RPMI7951 (cell line): ENCODE measurements at regions not wholly inside any gene's neighbourhood (a gene's known extent, or its start where the extent isn't known, plus 50 kb on each side); places are given as distances from the start of the nearest gene placed in this dataset.
"Not testable (repeated sequence)": the region's sequence is repeated elsewhere in the genome, so short reads cannot be mapped to it uniquely, and the experiment has no call there.

Experiments used
- DNase-seq: peaks from one replicate; pipeline ENCODE4 v3.0.0-alpha.2; 2012; ENCODE audit warnings: low read depth

DNA sequence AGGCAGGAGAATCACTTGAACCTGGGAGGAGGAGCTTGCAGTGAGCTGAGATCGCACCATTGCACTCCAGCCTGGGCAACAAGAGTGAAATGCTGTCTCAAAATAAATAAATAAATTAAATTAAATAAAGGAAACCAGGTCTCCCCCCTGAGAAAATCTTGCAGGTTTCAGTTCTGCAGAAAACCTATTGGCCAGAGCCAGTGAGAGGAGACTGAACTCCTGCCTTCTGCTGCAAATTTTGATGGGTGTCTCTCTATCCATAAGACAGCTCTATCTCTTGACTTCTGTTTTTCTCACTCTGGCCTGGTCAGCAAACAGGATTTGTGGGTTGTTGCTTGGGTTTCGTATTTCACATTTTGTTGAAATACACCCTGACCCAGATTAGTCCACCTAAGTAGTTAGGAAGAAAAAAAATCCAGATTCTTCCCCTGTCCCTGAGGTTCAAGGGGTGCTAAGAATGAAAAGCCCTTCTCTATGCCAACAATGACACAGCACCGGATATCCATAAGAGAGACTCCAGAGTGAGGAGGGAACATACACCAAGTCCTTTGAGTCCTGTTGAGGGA lies 86.7 kb upstream of the MAP4K4 start:
- DNase-seq, result no peak

DNA sequence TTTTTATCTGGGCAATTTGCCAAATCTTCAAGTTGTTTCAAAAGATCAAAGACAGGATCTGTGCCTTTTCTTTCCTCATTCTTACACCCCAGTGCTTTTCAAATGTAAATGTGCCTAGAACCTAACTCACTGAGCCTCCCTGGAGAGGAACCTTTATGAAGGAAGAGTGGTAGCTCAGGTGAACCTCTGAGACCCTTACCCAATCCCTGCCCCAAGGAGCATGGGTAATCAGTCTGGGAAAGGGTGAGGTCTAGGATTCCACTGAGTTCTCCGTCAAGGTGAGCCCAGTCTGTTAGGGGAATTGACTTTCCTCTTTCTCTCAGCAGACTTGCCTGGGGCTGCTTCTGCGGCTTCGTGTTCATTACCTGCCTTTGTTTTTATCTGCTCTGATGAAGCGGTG lies 88.1 kb upstream of the MAP4K4 start:
- DNase-seq, result no peak

DNA sequence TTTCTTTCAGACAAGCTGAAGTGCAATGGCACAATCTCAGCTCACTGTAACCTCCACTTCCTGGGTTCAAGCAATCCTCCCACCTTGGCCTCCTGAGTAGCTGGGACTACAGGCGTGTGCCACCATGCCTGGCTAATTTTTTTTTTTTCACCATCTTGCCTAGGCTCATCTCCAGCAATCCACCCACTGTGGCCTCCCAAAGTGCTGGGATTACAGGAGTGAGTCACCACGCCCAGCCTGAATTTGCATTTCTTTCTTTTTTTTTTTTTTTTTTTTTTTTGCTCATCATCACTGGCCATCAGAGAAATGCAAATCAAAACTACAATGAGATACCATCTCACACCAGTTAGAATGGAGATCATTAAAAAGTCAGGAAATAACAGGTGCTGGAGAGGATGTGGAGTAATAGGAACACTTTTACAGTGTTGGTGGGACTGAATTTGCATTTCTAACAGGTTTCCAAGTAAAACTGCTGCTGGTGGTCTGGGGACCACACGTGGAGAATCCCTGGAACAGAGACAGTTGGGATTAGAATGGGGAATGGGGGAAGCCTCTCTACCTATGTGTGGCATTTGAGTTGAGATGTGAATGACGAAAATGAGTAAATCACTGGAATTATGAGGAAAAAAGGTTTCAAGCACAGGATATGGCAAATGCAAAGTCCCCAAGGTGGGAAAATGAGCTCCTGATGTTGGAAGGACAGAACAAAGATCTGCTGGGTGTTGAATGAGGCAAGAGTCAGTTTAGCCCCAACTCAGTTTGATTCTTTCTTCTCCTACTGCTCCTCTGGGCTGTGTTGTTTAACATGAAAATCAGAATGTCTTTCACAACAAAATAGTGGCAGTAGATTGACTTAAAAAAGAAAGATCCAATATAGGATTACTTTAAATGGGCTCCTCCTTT lies 88.8 kb upstream of the MAP4K4 start:
- DNase-seq, result peak; percentile 55

DNA sequence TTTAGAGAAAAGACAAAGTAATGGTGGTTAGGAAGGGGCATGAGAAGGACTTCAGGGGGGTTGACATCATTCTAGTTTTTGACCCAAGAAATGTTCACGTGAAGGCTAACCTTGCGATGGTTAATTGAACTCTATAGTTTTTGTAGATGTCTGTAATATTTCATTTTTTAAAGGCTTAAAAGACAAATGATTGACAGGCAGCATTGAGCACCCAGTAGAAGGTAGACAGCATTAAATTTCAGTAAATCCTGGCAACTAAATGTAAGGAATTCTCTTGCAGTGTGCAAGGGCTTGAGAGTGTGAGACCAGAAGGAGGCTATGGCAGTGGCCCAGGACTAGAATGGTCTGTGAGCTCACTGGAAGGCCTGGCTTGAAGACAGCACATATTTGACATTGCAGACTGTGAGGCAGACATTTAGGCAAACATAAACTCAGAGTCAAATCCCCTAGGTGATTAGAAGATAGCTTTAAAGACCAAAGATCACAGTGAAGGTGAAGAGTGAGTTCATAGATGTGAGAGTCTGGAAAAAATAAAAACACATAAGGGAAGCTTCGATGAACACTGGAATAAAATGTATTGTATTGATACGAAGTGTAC lies 100.1 kb upstream of the MAP4K4 start:
- DNase-seq, result no peak

DNA sequence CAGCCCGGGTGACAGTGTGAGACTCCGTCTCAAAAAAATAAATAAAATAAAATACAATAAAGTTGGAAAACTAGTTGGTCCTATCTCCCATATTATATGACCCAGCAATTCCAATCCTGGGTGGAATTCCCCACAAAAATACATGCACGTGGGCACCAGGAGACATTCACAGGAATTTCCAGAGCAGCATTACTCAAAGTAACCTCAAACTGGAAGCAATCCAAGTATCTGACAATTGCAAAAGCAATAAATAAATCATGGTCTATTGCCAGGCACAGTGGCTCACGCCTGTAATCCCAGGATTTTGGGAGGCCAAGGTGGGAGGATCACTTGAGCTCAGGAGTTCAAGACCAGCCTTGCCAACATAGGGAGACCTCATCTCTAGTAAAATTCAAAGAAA lies 101.2 kb upstream of the MAP4K4 start:
- DNase-seq, result peak; percentile 61

DNA sequence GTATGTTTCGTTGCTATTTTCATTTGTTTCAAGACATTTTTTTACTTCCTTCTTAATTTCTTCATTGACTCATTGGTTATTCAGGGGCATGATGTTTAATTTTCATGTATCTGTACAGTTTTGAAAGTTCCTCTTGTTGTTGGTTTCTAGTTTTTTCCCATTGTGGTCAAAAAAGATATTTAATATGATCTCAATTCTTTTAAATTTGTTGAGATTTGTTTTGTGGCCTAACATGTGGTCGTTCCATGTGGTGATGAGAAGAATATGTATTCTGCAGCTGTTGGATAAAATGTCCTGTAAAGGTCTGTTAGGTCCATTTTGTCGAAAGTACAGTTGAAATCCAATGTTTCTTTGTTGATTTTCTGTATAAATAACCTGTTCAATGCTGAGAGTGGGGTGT lies 110.3 kb upstream of the MAP4K4 start:
- DNase-seq, result no peak

DNA sequence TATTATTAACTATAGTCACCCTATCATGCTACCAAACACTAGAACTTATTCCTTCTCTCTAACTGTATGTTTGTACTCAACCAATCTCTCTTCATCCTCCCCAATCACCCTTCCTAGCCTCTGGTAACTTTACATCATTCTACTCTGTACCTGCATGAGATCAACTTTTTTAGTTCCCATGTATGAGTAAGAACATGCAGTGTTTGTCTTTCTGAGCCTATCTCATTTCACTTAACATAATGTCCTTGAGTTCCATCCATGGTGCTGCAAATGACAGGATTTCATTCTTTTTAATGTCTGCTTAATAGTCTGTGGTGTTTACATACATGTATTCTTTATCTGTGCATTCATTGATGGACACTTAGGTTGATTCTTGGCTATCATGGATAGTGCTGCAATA lies 108.9 kb upstream of the RFX8 start:
- DNase-seq, result no peak

DNA sequence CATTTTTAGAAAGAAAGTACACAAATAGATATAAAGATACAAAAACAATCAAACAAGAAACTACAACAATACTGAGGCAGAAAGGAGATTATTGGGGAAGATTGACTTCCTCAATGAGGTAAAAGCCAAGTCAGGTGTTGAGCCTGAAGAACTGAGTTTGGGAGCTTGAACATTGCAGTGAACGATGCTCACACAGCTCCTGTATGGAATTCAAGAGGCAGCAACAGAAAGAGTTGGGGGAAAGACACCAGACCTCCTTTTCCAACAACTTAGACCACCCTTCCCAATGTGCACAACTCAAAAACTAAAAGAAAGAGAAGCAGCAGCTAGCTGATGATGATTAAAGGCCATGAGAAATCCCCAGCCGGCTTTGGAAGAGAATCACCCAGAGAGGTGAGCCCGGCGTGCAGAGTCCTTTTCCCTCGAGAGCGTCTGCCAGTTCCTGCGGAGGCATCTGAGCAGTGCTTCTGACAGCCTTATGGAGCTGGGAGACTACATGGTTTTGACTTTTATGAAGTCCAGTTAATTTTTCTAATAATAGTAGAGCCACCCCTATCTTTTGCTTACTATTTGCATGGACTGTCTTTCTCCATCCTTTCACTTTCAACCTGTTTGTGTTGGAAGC lies 106.9 kb upstream of the RFX8 start:
- DNase-seq, result no peak

DNA sequence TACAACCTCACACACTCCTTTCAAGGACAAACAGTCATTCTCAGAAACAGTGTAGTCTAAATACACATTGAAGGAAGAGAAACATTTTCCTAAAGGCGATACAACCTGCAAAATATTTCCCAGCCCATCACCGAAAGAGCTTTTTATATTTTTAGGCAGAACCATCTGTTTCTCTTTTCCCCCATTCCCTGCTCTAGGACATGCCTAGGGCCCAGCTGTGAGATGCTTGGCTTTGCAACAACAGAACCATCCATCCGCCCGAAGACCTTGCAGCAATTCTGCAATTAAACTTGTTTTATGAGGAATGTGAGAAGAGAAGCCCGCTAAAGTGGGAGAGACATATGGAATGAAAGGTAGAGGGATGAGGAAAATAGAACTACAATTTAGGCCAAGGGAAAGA lies 105.6 kb upstream of the RFX8 start:
- no peak for DNase-seq

DNA sequence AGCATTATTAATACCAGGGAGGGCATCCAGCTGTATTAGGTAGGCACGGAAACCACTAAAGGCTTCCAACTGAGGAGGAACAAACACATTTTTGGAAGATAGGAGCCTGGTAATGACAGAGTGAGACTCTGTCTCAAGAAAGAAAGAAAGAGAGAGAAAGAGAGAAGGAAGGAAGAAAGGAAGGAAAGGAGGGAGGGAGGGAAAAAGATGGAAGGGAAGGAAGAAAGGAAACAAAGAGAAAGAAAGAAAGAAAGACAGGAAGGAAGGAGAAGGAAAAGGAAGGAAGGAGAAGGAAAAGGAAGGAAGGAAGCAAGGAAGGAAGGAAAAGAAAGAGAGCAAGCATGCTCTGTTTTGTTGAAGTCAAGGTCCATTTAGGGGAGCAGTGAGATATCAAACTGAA lies 103.8 kb upstream of the RFX8 start:
- DNase-seq, result no peak

DNA sequence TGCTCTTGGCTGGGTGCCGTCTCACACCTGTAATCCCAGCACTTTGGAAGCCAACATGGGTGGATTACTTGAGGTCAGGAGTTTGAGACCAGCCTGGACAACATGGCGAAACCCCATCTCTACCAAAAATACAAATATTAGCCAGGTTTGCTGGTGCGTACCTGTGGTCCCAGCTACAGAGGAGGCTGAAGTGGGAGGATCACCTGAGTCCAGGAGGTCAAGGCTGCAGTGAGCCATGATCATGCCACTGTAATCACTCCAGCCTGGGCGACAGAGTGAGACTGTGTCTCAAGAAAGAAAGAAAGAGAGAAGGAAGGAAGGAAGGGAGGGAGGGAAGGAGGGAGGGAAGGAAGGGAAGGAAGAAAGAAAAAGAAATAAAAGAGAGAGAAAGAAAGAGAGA lies 103.2 kb upstream of the RFX8 start:
- DNase-seq, result not testable (repeated sequence)

DNA sequence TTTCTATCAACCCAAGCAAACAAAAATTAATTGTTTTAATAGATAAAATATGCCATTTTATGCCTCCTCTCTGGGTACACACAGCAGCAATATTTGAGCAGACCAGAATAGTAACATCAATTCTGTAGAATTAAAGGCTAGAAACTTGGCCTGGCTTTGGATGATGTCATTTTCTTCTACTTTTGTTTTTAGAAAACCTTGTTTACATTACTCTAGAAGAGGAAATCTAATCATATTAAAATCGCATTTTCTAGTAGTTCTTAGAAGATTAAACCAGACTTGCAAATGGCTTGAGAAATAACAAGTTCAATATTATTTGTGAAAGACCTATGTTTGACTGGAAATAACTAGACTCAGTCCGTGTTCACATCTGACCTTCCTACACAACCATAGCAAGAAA lies 102.3 kb upstream of the RFX8 start:
- no peak for DNase-seq

DNA sequence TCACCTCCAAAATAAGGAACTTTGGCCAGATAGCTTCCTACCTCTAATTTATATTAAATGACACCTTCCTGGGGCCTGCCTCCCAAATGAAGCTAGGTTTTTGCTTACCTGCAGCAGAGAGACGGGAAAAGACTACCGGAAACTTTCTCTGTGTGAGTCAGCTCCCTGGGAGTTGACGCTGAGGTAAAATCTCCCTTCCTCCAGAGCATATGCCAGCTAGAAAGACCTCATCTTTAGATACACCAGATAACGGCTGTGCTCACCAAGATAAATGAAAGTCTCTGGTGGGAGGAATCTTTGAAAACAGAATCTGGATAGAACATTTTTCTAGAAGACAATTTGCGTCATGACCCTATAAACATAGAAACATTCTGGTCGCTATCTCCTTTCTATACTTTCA lies 99.7 kb upstream of the RFX8 start:
- no peak for DNase-seq

DNA sequence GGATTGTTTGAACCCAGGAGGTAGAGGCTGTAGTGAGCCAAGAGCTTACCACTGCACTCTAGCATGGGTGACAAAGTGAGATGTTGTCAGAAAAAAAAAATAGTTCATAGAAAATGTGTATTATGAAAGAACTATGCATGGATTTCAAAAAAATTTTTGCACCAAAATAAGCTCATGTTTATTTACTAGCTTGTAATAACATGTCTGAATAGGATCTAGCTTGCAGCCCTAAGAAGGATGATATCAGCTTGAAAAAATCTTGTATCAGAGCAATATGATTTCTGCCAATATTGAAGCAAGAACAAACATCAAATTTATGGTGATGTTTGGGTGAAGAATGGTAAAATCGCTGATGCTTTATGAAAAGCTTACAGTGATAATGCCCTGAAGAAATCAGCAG lies 97.0 kb upstream of the RFX8 start:
- no peak for DNase-seq

DNA sequence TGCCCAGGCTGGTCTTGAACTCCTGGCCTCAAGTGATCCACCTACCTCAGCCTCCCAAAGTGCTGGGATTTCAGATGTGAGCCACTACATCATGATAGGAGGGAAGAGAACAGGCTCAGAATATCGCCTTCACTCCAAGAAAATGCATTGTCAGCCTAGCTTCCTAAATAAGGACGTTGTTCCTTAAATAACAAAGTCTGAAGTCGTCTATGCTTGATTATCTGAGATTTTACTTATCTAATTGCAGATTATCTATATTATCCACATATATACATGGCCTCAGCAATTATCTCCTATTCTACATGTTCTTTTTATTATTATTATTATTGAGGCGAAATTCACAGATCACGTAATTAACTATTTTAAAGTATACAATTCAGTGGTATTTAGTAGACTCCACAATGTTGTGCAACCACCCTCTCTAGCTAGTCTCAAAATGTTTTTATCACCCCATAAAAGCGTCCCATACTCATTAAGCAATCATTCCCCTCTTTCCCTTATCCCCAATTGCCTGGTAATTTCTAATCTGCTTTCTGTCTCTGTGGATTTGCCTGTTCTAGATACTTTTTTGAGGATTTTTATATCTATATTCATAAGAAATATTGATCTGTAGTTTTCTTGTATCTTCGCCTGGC lies 95.1 kb upstream of the RFX8 start:
- no peak for DNase-seq

DNA sequence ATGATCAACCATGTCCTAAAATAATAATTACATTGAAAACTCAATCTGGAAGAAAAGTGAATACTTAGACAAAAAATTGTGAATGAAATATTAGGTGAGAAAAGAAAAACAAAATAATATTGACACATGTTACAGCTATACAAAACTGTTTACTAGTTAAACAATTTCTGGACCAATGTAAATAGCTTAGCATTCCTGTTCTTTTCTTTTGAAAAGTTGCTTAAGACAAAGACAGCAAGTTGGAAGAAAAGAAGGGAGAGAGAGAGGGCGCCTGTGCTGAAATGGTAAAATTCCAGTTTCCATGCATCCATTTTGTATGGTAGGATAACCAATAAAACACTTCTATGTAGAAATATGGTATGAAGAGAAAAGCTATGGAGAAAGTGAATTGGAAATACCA lies 94.1 kb upstream of the RFX8 start:
- DNase-seq, result no peak

DNA sequence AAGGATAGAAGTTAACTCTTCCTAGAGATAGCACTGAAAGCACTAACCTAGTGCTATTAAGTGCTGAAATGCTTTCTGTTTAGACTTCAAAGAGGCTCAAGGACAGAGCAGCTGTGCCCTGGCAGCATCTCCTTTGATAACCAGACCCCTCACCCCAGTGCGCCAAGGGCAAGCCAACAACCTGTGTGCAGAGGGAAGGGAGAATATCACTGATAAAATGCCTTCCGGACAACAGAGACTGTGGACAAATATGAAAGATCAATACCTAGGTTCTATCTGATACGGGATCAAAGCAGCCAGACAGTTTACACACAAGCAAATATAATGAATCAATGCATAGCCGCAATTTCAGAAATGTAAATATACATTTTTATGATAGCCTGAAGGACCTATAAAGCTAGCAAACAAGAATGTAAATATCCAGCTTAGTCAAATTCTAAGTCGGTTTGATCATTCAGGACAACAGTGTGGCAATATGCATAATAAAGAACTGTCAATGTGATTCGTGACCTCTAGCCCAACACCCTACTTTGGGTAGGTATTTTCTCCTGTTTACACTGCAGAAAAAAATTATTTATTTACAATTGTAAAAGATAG lies 91.8 kb upstream of the RFX8 start:
- no peak for DNase-seq

DNA sequence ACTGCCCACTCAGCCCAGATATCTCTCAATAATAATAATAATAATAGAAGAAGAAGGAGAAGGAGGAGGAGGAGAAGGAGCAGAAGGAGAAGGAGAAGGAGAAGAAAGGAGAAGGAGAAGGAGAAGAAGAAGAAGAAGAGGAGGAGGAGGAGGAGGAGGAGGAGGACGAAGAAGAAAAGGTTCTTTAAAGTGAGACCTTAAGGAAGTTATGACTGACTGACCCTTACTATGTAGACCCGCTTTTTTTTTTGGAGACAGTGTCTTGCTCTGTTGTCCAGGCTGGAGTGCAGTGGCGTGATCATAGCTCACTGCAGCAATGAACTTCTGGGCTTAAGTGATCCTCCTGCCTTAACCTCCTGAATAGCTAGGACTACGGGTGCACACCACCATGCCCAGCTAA lies 88.9 kb upstream of the RFX8 start:
- no peak for DNase-seq

DNA sequence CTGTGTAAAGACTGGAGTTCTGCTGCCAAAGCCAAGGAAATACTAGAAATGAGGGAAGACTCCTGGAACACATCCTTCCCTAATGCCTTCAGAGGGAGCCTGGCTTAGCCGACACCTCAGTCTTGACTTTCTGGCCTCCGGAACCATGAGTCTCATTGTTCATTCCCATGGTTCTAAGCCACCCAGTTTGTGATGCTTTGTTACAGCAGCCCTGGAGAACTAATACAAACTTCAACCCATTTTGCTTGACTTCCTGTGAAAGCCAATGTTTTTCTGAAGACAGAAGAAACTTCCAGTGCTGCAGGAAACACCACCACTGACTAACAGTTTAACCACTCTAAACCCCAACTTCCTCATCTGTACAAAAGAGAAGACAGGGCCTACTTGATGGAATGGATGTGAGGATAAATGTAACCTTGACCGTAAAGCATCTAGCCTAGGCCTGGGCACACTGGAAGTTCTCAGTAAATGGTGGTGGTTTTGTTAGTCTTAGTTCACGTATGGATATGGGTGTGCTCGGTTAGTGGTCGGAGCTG lies 85.9 kb upstream of the RFX8 start:
- no peak for DNase-seq

DNA sequence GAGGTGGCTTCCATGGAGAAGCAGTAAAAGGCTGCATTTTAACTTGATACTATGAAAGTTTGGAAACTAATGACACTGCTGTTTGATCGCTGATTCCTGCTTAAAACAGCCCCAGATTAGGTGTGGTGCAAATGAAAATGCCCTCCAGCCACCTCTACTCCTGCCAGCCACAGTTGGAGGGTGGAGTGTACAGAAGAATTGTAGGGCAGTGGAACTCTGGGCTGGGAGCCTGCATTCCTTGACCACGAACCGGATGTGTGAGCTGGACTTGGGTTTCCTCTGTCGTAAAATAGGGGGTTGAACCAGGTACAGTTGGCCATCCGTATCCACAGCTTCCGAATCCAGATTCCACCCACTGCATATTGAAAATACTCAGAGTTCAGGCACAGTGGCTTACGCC lies 84.6 kb upstream of the RFX8 start:
- DNase-seq, result peak; percentile 55

DNA sequence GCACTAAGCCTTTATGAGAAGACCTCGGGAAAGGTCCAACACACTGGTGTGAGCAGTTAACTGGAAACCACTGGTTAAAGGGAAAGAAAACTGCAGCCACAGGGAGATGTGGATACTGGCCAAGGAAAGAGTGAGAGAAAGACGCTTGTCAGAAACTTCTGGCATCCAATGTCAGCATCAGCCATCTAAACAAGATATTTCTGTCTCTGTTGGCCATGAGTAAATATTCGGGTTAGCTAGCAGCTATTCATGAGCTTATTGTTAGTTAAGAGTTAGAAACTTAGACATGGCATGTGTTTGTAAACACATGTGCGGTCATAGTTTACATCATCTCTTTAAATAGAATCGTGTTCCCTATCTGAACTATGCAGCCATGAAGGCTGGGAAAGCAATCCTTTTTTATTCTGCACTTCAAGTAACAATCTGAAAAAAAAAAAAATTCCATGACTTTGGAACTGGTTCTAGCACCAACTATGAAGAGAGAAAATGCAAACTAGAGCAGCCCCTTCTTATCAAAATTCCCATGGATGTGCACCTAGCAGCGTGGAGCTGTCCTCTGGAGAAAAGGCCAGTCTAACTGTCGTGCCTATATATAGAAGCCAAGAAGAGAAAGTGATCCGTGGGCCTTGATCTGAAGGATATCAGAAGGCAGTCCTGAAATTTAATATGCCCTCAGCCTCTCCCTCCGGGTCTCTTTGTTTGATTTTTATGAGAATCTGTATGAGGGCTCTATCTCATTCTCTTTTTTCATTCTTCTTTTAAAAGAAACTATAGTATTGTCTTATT lies 84.0 kb upstream of the RFX8 start:
- DNase-seq, result peak; percentile 47
